ENCODE measurements at regions not wholly inside any gene's neighbourhood (a gene's known extent, or its start where the extent isn't known, plus 50 kb on each side); places are given as distances from the start of the nearest gene placed in this dataset.
"Not testable (repeated sequence)": the region's sequence is repeated elsewhere in the genome, so short reads cannot be mapped to it uniquely, and the experiment has no call there.

GRCh38 chr3:21234933-21235332 lies 516.1 kb downstream of the ZNF385D start:
- no peak for DNase-seq
- H3K36me3 ChIP-seq = no peaks in the 10 kb centered on the region
- TF ChIP-seq, protein P1, sequence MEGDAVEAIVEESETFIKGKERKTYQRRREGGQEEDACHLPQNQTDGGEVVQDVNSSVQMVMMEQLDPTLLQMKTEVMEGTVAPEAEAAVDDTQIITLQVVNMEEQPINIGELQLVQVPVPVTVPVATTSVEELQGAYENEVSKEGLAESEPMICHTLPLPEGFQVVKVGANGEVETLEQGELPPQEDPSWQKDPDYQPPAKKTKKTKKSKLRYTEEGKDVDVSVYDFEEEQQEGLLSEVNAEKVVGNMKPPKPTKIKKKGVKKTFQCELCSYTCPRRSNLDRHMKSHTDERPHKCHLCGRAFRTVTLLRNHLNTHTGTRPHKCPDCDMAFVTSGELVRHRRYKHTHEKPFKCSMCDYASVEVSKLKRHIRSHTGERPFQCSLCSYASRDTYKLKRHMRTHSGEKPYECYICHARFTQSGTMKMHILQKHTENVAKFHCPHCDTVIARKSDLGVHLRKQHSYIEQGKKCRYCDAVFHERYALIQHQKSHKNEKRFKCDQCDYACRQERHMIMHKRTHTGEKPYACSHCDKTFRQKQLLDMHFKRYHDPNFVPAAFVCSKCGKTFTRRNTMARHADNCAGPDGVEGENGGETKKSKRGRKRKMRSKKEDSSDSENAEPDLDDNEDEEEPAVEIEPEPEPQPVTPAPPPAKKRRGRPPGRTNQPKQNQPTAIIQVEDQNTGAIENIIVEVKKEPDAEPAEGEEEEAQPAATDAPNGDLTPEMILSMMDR (IDR thresholded peaks at IDR 0.05) = no peak
- TF ChIP-seq POLR2A (IDR thresholded peaks at IDR 0.05) = no peak
- intact Hi-C loops (cut with DNase I) = no loop called here
- no peaks in the 10 kb centered on the region for H3K9me3 ChIP-seq
- 91 to 96% methylated on average over 1 of the region's 1 CpG for WGBS, 2 donors
- no peak overlapping the region for H3K4me3 ChIP-seq (replicated peaks in 1 of 3)
- no peaks in the 10 kb centered on the region for H3K27me3 ChIP-seq
- H3K4me1 ChIP-seq = peaks cover 0 to 6% of the 10 kb centered on the region in 2 donors
- H3K27ac ChIP-seq = no peak overlapping the region

- DNase-seq = no peak
- intact Hi-C loops (cut with DNase I) = no loop called here
- 90 to 93% methylated on average over 4 of the region's 4 CpGs for WGBS, 2 donors
- H3K4me1 ChIP-seq = no peaks in the 10 kb centered on the region
- TF ChIP-seq, protein P1 (IDR thresholded peaks at IDR 0.05) = no peak
- TF ChIP-seq POLR2A (IDR thresholded peaks at IDR 0.05) = no peak
- H3K4me3 ChIP-seq (replicated peaks in 1 of 3) = no peak overlapping the region
- H3K27ac ChIP-seq = no peak overlapping the region
- H3K27me3 ChIP-seq = no peaks in the 10 kb centered on the region
- H3K36me3 ChIP-seq = no peaks in the 10 kb centered on the region
- H3K9me3 ChIP-seq = no peaks in the 10 kb centered on the region
Observed at GRCh38 chr3:21229426-21230135, 521.4 kb downstream of the ZNF385D start.

- 88 to 89% methylated on average over 12 to 13 of the region's 13 CpGs for WGBS, 2 donors
- intact Hi-C loops (cut with DNase I) = no loop called here
- H3K36me3 ChIP-seq = no peaks in the 10 kb centered on the region
- H3K4me3 ChIP-seq (replicated peaks in 1 of 3) = no peak overlapping the region
- peak in 1 of 2 donors; percentile 4 for DNase-seq
- H3K27me3 ChIP-seq = no peaks in the 10 kb centered on the region
- peaks cover 6 to 8% of the 10 kb centered on the region in 2 donors for H3K4me1 ChIP-seq
- TF ChIP-seq, protein P1 (IDR thresholded peaks at IDR 0.05) = no peak
- TF ChIP-seq POLR2A (IDR thresholded peaks at IDR 0.05) = no peak
- H3K27ac ChIP-seq = no peak overlapping the region
- no peaks in the 10 kb centered on the region for H3K9me3 ChIP-seq
Observed at GRCh38 chr3:21226086-21226485, 524.9 kb downstream of the ZNF385D start.

DNA sequence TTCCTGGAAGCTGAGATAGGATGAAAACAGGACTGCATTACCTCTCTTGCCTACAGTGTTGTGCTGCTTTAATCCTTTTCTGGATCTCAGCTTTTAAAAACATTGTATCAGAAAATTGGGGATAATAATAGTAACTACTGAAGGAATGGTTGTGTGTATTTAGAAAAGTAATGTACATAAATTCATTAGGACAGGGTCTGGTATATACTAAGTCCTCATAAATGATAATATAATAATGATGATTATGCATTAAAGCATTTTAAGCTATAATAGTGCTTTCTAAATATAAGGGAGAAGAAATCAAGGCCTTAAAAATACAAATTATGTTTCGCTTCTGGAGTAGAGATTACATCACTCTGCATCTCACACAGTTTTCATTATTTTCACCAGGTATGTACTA lies 530.1 kb downstream of the ZNF385D start:
- TF ChIP-seq POLR2A (IDR thresholded peaks at IDR 0.05) = no peak
- TF ChIP-seq, protein P1 (IDR thresholded peaks at IDR 0.05) = no peak
- H3K9me3 ChIP-seq = no peaks in the 10 kb centered on the region
- H3K27ac ChIP-seq = no peak overlapping the region
- H3K27me3 ChIP-seq = no peaks in the 10 kb centered on the region
- no peak overlapping the region for H3K4me3 ChIP-seq (replicated peaks in 1 of 3)
- peaks cover 6 to 8% of the 10 kb centered on the region in 2 donors for H3K4me1 ChIP-seq
- no peak for DNase-seq
- intact Hi-C loops (cut with DNase I) = no loop called here
- 98 to 99% methylated on average over 1 of the region's 1 CpG for whole genome bisulfite sequencing, 2 donors
- H3K36me3 ChIP-seq = no peaks in the 10 kb centered on the region

GRCh38 chr3:21216598-21216997 lies 534.4 kb downstream of the ZNF385D start:
- TF ChIP-seq, protein P1 (IDR thresholded peaks at IDR 0.05) = peak in 1 of 6 experiments; percentile 24
- no peak for TF ChIP-seq POLR2A (IDR thresholded peaks at IDR 0.05)
- WGBS, 2 donors = 81 to 86% methylated on average over 1 of the region's 1 CpG

DNA sequence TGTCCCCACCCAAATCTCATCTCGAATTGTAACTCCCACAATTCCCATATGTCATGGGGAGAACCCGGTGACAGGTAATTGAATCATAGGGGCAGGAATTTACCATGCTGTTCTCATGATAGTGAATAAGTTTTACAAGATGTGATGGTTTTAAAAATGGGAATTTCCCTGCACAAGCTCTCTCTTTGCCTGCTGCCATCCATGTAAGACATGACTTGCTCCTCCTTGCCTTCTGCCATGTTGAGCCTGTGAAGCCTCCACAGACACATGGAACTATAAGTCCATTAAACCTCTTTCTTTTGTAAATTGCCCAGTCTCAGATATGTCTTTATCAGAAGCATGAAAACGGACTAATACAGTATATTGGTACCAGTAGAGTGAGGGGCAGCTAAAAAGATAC lies 546.9 kb downstream of the ZNF385D start:
- H3K4me3 ChIP-seq (replicated peaks in 1 of 3); H3K36me3 ChIP-seq; H3K27me3 ChIP-seq; H3K4me1 ChIP-seq; intact Hi-C loops (cut with DNase I); H3K27ac ChIP-seq; H3K9me3 ChIP-seq; DNase-seq: not testable (repeated sequence)
- 75 to 89% methylated on average over 3 of the region's 3 CpGs for WGBS, 2 donors

More at GRCh38 chr3:21216598-21216997, 534.4 kb downstream of the ZNF385D start:
- DNase-seq = no peak
- Histone ChIP-seq H3K27ac (no peak overlapping the region), H3K36me3 (no peaks in the 10 kb centered on the region), H3K4me3 (replicated peaks in 1 of 3) (no peak overlapping the region), H3K4me1 (no peaks in the 10 kb centered on the region), H3K27me3 (no peaks in the 10 kb centered on the region), H3K9me3 (no peaks in the 10 kb centered on the region)
- intact Hi-C loops (cut with DNase I) = no loop called here

Data from thyroid gland (tissue), 4 donors.